ENCODE measurements at regions not wholly inside any gene's neighbourhood (a gene's known extent, or its start where the extent isn't known, plus 50 kb on each side); places are given as distances from the start of the nearest gene placed in this dataset.
A peak's percentile ranks its signal among the peaks of the same experiment; 100 is the strongest.

- Histone ChIP-seq H3K4me1 (no peaks in the 10 kb centered on the region), H3K27ac (no peak overlapping the region), H3K36me3 (no peaks in the 10 kb centered on the region), H3K4me3 (no peak overlapping the region), H3K27me3 (no peaks in the 10 kb centered on the region), H3K9me3 (no peaks in the 10 kb centered on the region)
- intact Hi-C loops (cut with DNase I): no loop called here
- TF ChIP-seq CTCF (IDR thresholded peaks at IDR 0.05): no peak
- ATAC-seq: no peak
- no peak for DNase-seq
- no peak for FAIRE-seq
- WGBS, 2 donors: 32 to 38% methylated on average over 2 of the region's 2 CpGs
Measured at GRCh38 chr2:6111781-6112261, 419.6 kb downstream of the SOX11 start.

- Histone ChIP-seq H3K9me3 (no peaks in the 10 kb centered on the region), H3K27me3 (no peaks in the 10 kb centered on the region), H3K4me3 (no peak overlapping the region), H3K27ac (no peak overlapping the region), H3K36me3 (no peaks in the 10 kb centered on the region), H3K4me1 (no peaks in the 10 kb centered on the region)
- FAIRE-seq (no peak), DNase-seq (no peak), ATAC-seq (no peak)
- 71 to 78% methylated on average over 4 of the region's 4 CpGs for WGBS, 2 donors
- no peak for TF ChIP-seq CTCF (IDR thresholded peaks at IDR 0.05)
- intact Hi-C loops (cut with DNase I): no loop called here
Measured at GRCh38 chr2:6113786-6114185, 421.6 kb downstream of the SOX11 start.

- ATAC-seq (no peak), FAIRE-seq (no peak), DNase-seq (no peak)
- 90 to 93% methylated on average over 5 of the region's 5 CpGs for WGBS, 2 donors
- no peak overlapping the region for H3K27ac ChIP-seq
- H3K36me3 ChIP-seq: no peaks in the 10 kb centered on the region
- no peak overlapping the region for H3K4me3 ChIP-seq
- intact Hi-C loops (cut with DNase I): no loop called here
- no peak for TF ChIP-seq CTCF (IDR thresholded peaks at IDR 0.05)
- no peaks in the 10 kb centered on the region for H3K27me3 ChIP-seq
- no peaks in the 10 kb centered on the region for H3K4me1 ChIP-seq
- no peaks in the 10 kb centered on the region for H3K9me3 ChIP-seq
Measured at GRCh38 chr2:6127718-6128117, 435.5 kb downstream of the SOX11 start.

- no peaks in the 10 kb centered on the region for H3K9me3 ChIP-seq
- TF ChIP-seq CTCF (IDR thresholded peaks at IDR 0.05): no peak
- 94 to 96% methylated on average over 3 of the region's 3 CpGs for whole genome bisulfite sequencing, 2 donors
- ATAC-seq (no peak), DNase-seq (no peak), FAIRE-seq (no peak)
- H3K27ac ChIP-seq: no peak overlapping the region
- H3K4me3 ChIP-seq: no peak overlapping the region
- H3K36me3 ChIP-seq: no peaks in the 10 kb centered on the region
- intact Hi-C loops (cut with DNase I): no loop called here
- peaks cover 0 to 7% (median 0%) of the 10 kb centered on the region in 3 donors for H3K4me1 ChIP-seq
- H3K27me3 ChIP-seq: no peaks in the 10 kb centered on the region
Measured at GRCh38 chr2:6139142-6139541, 447.0 kb downstream of the SOX11 start.

- peak in 3 of 4 donors; percentile 32 to 73 (median 34) for ATAC-seq
- no peak for TF ChIP-seq CTCF (IDR thresholded peaks at IDR 0.05)
- Histone ChIP-seq H3K27me3 (no peaks in the 10 kb centered on the region), H3K4me1 (peaks cover 0 to 7% (median 0%) of the 10 kb centered on the region in 3 donors), H3K9me3 (no peaks in the 10 kb centered on the region), H3K4me3 (no peak overlapping the region), H3K36me3 (no peaks in the 10 kb centered on the region), H3K27ac (no peak overlapping the region)
- no peak for FAIRE-seq
- WGBS, 2 donors: 29 to 39% methylated on average over 1 of the region's 1 CpG
- intact Hi-C loops (cut with DNase I): no loop called here
- DNase-seq: no peak
Measured at GRCh38 chr2:6139916-6140315, 447.7 kb downstream of the SOX11 start.

Measured in pancreas (tissue), 10 donors.